B cell (primary cell): ENCODE measurements at regions not wholly inside any gene's neighbourhood (a gene's known extent, or its start where the extent isn't known, plus 50 kb on each side); places are given as distances from the start of the nearest gene placed in this dataset.

Source experiments
- ATAC-seq: fragments of 200-7000 bp; cut with Tn5 transposase; one replicate; pipeline ENCODE4 v1.10.0; 2021; ENCODE audit warnings: low read depth, mild to moderate bottlenecking, moderate number of reproducible peaks, moderate library complexity
- CTCF ChIA-PET: fragments of 350-600 bp; sonication (Branson Sonifier 250); formaldehyde crosslinking; loops from one replicate; lab custom pipeline; 2021; ENCODE audit warnings: antibody characterized with exemption, inconsistent platforms; lab: Charles Lee
- POLR2A ChIA-PET: fragments of 350-600 bp; sonication (Branson Sonifier 250); formaldehyde crosslinking; loops from one replicate; lab custom pipeline; 2021; ENCODE audit warnings: antibody characterized with exemption; lab: Charles Lee
- DNase-seq: peaks from one replicate; pipeline ENCODE4 v3.0.0; 2013
- H2AFZ ChIP-seq: 2 replicates; pipeline ENCODE4 v1.6.1; 2012; ENCODE audit warnings: mild to moderate bottlenecking, low read depth, low read length; ENCODE audit not compliant: insufficient read depth, poor library complexity, severe bottlenecking
- H3K27ac ChIP-seq, 2 donors: 1 replicate in 1 of 2; 2 replicates in 1 of 2; pipeline ENCODE4 v1.5.1; 2012 to 2013; ENCODE audit warnings: low read length in 2 of 2, mild to moderate bottlenecking in 2 of 2, moderate library complexity in 1 of 2
- H3K27me3 ChIP-seq, 4 experiments: fragments of 200-600 bp in 1 of 4; sonication (generic) in 1 of 4; replicated peaks in 1 of 4; 1 replicate in 2 of 4; 2 replicates in 2 of 4; pipeline versions ENCODE4 v1.6.1 to v1.7.0; 2013 to 2016; ENCODE audit warnings: low read length in 3 of 4, mild to moderate bottlenecking in 2 of 4, mixed read lengths in 1 of 4, moderate library complexity in 1 of 4; ENCODE audit not compliant: insufficient read depth in 4 of 4, control insufficient read depth in 3 of 4; ENCODE audit errors: control extremely low read depth in 1 of 4
- H3K36me3 ChIP-seq, 2 experiments: replicated peaks in 1 of 2; 1 replicate in 1 of 2; 2 replicates in 1 of 2; pipeline versions ENCODE4 v1.6.1 to v1.7.1; 2013; ENCODE audit warnings: low read length in 1 of 2; ENCODE audit not compliant: insufficient read depth in 2 of 2, control insufficient read depth in 1 of 2; ENCODE audit errors: control extremely low read depth in 1 of 2, extremely low read depth in 1 of 2
- H3K4me1 ChIP-seq, 2 donors: fragments of 200-600 bp in 1 of 2; sonication (generic) in 1 of 2; 1 replicate in 1 of 2; 2 replicates in 1 of 2; pipeline versions ENCODE4 v1.5.1 to v1.6.1; 2013 to 2017; ENCODE audit warnings: low read length in 2 of 2; ENCODE audit not compliant: control insufficient read depth in 2 of 2, insufficient read depth in 2 of 2
- H3K4me2 ChIP-seq: replicated peaks from 2 replicates; pipeline ENCODE3; 2012; ENCODE audit warnings: mild to moderate bottlenecking, low read depth, low read length; ENCODE audit not compliant: poor library complexity, severe bottlenecking
- H3K4me3 ChIP-seq, 5 experiments: fragments of 200-600 bp in 1 of 5; sonication (generic) in 1 of 5; 1 replicate in 3 of 5; 2 replicates in 2 of 5; pipeline versions ENCODE4 v1.5.1 to v1.7.0; 2011 to 2016; ENCODE audit warnings: low read length in 4 of 5, mild to moderate bottlenecking in 4 of 5, low read depth in 2 of 5, control low read depth in 1 of 5, moderate library complexity in 1 of 5; ENCODE audit not compliant: insufficient read depth in 1 of 5; ENCODE audit errors: control extremely low read depth in 1 of 5, extremely low read depth in 1 of 5
- H3K79me2 ChIP-seq: fragments of 200-600 bp; sonication (generic); one replicate; pipeline ENCODE4 v1.6.0; 2016; ENCODE audit warnings: low read length; ENCODE audit not compliant: control insufficient read depth, insufficient read depth
- H3K9ac ChIP-seq: fragments of 200-600 bp; sonication (generic); 2 replicates; pipeline ENCODE4 v1.6.1; 2017; ENCODE audit warnings: mild to moderate bottlenecking, low read length, moderate library complexity
- H3K9me3 ChIP-seq, 3 donors: one replicate each; pipeline versions ENCODE4 v1.6.1 to v1.7.1; 2013; ENCODE audit warnings: low read length in 2 of 3; ENCODE audit not compliant: control insufficient read depth in 2 of 3, insufficient read depth in 1 of 3; ENCODE audit errors: control extremely low read depth in 1 of 3
- H4K20me1 ChIP-seq: 2 replicates; pipeline ENCODE4 v1.6.0; 2012; ENCODE audit warnings: mild to moderate bottlenecking, low read length; ENCODE audit not compliant: insufficient read depth, control insufficient read depth, poor library complexity, severe bottlenecking
- H3K27ac Mint-ChIP-seq: one replicate; pipeline ENCODE4 v1.8.0; 2021; ENCODE audit warnings: mixed read lengths
- H3K27me3 Mint-ChIP-seq: one replicate; pipeline ENCODE4 v1.8.0; 2021; ENCODE audit warnings: mixed read lengths
- H3K4me1 Mint-ChIP-seq: one replicate; pipeline ENCODE4 v1.8.0; 2021; ENCODE audit warnings: mixed read lengths
- H3K4me3 Mint-ChIP-seq: one replicate; pipeline ENCODE4 v1.8.0; 2021; ENCODE audit warnings: mixed read lengths
- H3K9me3 Mint-ChIP-seq: one replicate; pipeline ENCODE4 v1.8.0; 2022; ENCODE audit warnings: mixed read lengths; ENCODE audit not compliant: insufficient read depth
- CTCF ChIP-seq: fragments of 200-600 bp; IDR thresholded peaks from one replicate; pipeline ENCODE4 v1.8.0; 2022; ENCODE audit warnings: antibody characterized with exemption, mild to moderate bottlenecking
- EZH2 ChIP-seq: IDR thresholded peaks from 2 replicates; pipeline ENCODE4 v1.6.1; 2012; ENCODE audit warnings: borderline replicate concordance, low read depth, mild to moderate bottlenecking, moderate library complexity, low read length; ENCODE audit not compliant: insufficient read depth, poor library complexity, severe bottlenecking
- WGBS: methylation state at CpG from one replicate; pipeline ENCODE4 v1.1.5; 2013; ENCODE audit warnings: missing lambda C conversion rate; ENCODE audit not compliant: insufficient coverage; 5-methylcytosine and 5-hydroxymethylcytosine counted together
- intact Hi-C: fragments of 100-400 bp; cut with micrococcal nuclease; formaldehyde crosslinking; loops from one replicate; pipeline ENCODE4 v1.10.0; 2022

- no peak overlapping the region for H3K4me3 Mint-ChIP-seq
- H3K79me2 ChIP-seq, result no peaks in the 10 kb centered on the region
- H3K4me3 ChIP-seq, result no peak overlapping the region
- H3K9me3 ChIP-seq, result no peaks in the 10 kb centered on the region
- no CpG with 5 or more reads among the region's 3 CpGs for WGBS
- no peak overlapping the region for H3K27ac Mint-ChIP-seq
- no peaks in the 10 kb centered on the region for H3K27me3 ChIP-seq
- H4K20me1 ChIP-seq, result no peaks in the 10 kb centered on the region
- DNase-seq (no peak), ATAC-seq (no peak)
- ChIA-PET POLR2A (no interaction called here), CTCF (no interaction called here)
- TF ChIP-seq CTCF (no peak), EZH2 (no peak)
- H3K27ac ChIP-seq, result no peak overlapping the region
- intact Hi-C loops, result no loop called here
- no peaks in the 10 kb centered on the region for H3K4me1 Mint-ChIP-seq
- no peaks in the 10 kb centered on the region for H3K36me3 ChIP-seq
- H3K9ac ChIP-seq, result no peak overlapping the region
- no peak overlapping the region for H3K4me2 ChIP-seq
- H3K4me1 ChIP-seq, result no peaks in the 10 kb centered on the region
- peaks cover 1% of the 10 kb centered on the region for H3K9me3 Mint-ChIP-seq
- H3K27me3 Mint-ChIP-seq, result no peaks in the 10 kb centered on the region
- H2AFZ ChIP-seq, result no peak overlapping the region
Measured at GRCh38 chr4:57370691-57371090, 260.5 kb upstream of the IGFBP7 start.

GRCh38 chr4:57369446-57369845, 259.3 kb upstream of the IGFBP7 start:
- no peaks in the 10 kb centered on the region for H3K9me3 ChIP-seq
- no peaks in the 10 kb centered on the region for H3K9me3 Mint-ChIP-seq
- H2AFZ ChIP-seq, result no peak overlapping the region
- H4K20me1 ChIP-seq, result no peaks in the 10 kb centered on the region
- H3K4me3 ChIP-seq, result no peak overlapping the region
- H3K4me3 Mint-ChIP-seq, result no peak overlapping the region
- CTCF ChIA-PET, result no interaction called here
- TF ChIP-seq CTCF (no peak), EZH2 (no peak)
- H3K4me1 ChIP-seq, result no peaks in the 10 kb centered on the region
- no peak for ATAC-seq
- no peaks in the 10 kb centered on the region for H3K4me1 Mint-ChIP-seq
- no CpG with 5 or more reads among the region's 1 CpG for WGBS
- H3K79me2 ChIP-seq, result no peaks in the 10 kb centered on the region
- no peak for DNase-seq
- H3K4me2 ChIP-seq, result no peak overlapping the region
- intact Hi-C loops, result no loop called here
- H3K27ac Mint-ChIP-seq, result no peak overlapping the region
- no peaks in the 10 kb centered on the region for H3K27me3 ChIP-seq
- POLR2A ChIA-PET, result no interaction called here
- no peak overlapping the region for H3K27ac ChIP-seq
- no peaks in the 10 kb centered on the region for H3K27me3 Mint-ChIP-seq
- H3K9ac ChIP-seq, result no peak overlapping the region
- no peaks in the 10 kb centered on the region for H3K36me3 ChIP-seq
